Gastroesophageal sphincter (tissue), 3 donors: ENCODE measurements at regions not wholly inside any gene's neighbourhood (a gene's known extent, or its start where the extent isn't known, plus 50 kb on each side); places are given as distances from the start of the nearest gene placed in this dataset.

Experiments used
- EP300 ChIP-seq: sonication (generic); formaldehyde crosslinking; IDR thresholded peaks from one replicate; pipeline ENCODE4 v1.6.1; 2017; ENCODE audit warnings: antibody characterized with exemption, mild to moderate bottlenecking
- POLR2A ChIP-seq, 2 donors: fragments of 450-650 bp; IDR thresholded peaks; one replicate each; pipeline ENCODE4 v1.6.1; 2017; ENCODE audit warnings: antibody characterized with exemption in 2 of 2, mild to moderate bottlenecking in 2 of 2, moderate library complexity in 1 of 2
- POLR2AphosphoS5 ChIP-seq: sonication (generic); formaldehyde crosslinking; IDR thresholded peaks from one replicate; pipeline ENCODE4 v1.6.1; 2017; ENCODE audit warnings: antibody characterized with exemption
- TF ChIP-seq, protein P1 (sequence below), 4 experiments: fragments of 200-600 bp in 2 of 4; fragments of 450-650 bp in 2 of 4; sonication (generic) in 1 of 4; IDR thresholded peaks; one replicate each; pipeline ENCODE4 v1.5.1; 2017 to 2019; ENCODE audit warnings: antibody characterized with exemption in 4 of 4, mild to moderate bottlenecking in 2 of 4, moderate library complexity in 2 of 4

DNA sequence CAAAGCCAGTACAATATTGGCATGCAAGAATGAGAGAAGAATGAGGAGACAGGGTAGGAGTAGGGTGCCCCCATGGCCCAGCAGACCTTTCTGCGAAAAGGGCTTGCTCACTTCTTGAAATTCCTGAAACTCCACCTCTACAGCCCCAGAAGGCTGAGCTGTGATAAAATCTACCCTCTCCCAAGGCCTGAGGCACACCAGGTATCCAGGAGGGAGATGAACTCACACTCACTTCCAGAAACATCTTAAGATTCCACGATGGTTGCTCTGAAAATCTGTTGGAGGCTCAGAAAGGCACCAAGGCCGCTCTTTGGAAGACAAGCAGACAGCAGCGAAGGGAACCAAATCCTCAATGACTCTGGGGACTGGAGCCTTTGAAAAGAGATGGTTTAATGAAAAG lies 297.5 kb downstream of the UACA start:
- TF ChIP-seq POLR2A (IDR thresholded peaks at IDR 0.05) = no peak
- TF ChIP-seq, protein P1, sequence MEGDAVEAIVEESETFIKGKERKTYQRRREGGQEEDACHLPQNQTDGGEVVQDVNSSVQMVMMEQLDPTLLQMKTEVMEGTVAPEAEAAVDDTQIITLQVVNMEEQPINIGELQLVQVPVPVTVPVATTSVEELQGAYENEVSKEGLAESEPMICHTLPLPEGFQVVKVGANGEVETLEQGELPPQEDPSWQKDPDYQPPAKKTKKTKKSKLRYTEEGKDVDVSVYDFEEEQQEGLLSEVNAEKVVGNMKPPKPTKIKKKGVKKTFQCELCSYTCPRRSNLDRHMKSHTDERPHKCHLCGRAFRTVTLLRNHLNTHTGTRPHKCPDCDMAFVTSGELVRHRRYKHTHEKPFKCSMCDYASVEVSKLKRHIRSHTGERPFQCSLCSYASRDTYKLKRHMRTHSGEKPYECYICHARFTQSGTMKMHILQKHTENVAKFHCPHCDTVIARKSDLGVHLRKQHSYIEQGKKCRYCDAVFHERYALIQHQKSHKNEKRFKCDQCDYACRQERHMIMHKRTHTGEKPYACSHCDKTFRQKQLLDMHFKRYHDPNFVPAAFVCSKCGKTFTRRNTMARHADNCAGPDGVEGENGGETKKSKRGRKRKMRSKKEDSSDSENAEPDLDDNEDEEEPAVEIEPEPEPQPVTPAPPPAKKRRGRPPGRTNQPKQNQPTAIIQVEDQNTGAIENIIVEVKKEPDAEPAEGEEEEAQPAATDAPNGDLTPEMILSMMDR (IDR thresholded peaks at IDR 0.05) = no peak
- TF ChIP-seq POLR2AphosphoS5 = no peak
- no peak for TF ChIP-seq EP300
